SK-N-SH (cell line): ENCODE measurements at regions not wholly inside any gene's neighbourhood (a gene's known extent, or its start where the extent isn't known, plus 50 kb on each side); places are given as distances from the start of the nearest gene placed in this dataset.

Experiments used
- EP300 ChIP-seq, 2 experiments: IDR thresholded peaks; 2 replicates each; pipeline versions ENCODE4 v1.4.0 to v1.6.1; 2012; ENCODE audit warnings: borderline replicate concordance in 1 of 2, low read depth in 1 of 2, low read length in 1 of 2
- FOXJ3 ChIP-seq: sonication (generic); formaldehyde crosslinking; IDR thresholded peaks from 2 replicates; pipeline ENCODE4 v1.5.1; 2020; ENCODE audit warnings: mild to moderate bottlenecking, missing genetic modification reagents
- GABPA ChIP-seq: IDR thresholded peaks from 2 replicates; pipeline ENCODE4 v1.4.0; 2012; ENCODE audit warnings: low read depth, mild to moderate bottlenecking
- GATA2 ChIP-seq: sonication (generic); formaldehyde crosslinking; IDR thresholded peaks from 2 replicates; pipeline ENCODE4 v1.5.0; 2020; ENCODE audit warnings: mild to moderate bottlenecking, missing genetic modification reagents
- JUND ChIP-seq: IDR thresholded peaks from 2 replicates; pipeline ENCODE4 v1.4.0; 2012
- RFX5 ChIP-seq: IDR thresholded peaks from 2 replicates; pipeline ENCODE4 v1.6.1; 2012; ENCODE audit warnings: mild to moderate bottlenecking, improper control_type of control experiment, low read length
- SMC3 ChIP-seq: IDR thresholded peaks from 2 replicates; pipeline ENCODE4 v1.6.1; 2012; ENCODE audit warnings: low read depth, low read length, improper control_type of control experiment
- TAF1 ChIP-seq: IDR thresholded peaks from 2 replicates; pipeline ENCODE4 v1.6.1; 2012; ENCODE audit warnings: low read depth, mild to moderate bottlenecking, low read length, moderate library complexity, borderline replicate concordance
- USF2 ChIP-seq: fragments of 150-350 bp; IDR thresholded peaks from 2 replicates; pipeline ENCODE4 v1.6.1; 2017; ENCODE audit warnings: antibody characterized with exemption, low read length, low read depth, borderline replicate concordance
- YY1 ChIP-seq: IDR thresholded peaks from 2 replicates; pipeline ENCODE4 v1.4.0; 2012; ENCODE audit warnings: low read depth, mild to moderate bottlenecking
- TF ChIP-seq, protein P1 (sequence below): IDR thresholded peaks from 2 replicates; pipeline ENCODE4 v1.4.0; 2012; ENCODE audit warnings: low read depth, borderline replicate concordance
- TF ChIP-seq, protein P2 (sequence below): fragments of 200-600 bp; sonication (generic); IDR thresholded peaks from 2 replicates; pipeline ENCODE4 v1.6.1; 2017; ENCODE audit warnings: antibody characterized with exemption, mild to moderate bottlenecking, moderate library complexity

DNA sequence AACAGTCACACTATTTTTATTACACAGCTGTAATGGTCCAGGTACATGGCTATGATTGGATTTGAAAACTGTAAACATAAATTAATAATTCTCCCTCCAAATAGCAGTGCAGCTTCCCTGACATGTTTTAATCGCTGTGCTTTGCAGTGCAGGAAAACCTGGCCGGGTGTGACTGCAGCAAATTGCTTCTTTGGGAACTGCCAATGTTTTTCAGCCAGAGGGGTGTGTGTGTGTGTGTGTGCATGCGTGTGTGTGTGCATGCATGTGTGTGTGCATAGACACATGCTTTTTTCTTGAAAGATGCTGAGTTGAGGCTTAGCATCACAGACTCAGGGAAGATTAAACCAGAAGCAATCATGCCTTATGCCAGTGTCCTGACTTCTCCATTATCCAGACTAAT, 231.2 kb downstream of the PRDM2 start:
- TF ChIP-seq, protein P1, sequence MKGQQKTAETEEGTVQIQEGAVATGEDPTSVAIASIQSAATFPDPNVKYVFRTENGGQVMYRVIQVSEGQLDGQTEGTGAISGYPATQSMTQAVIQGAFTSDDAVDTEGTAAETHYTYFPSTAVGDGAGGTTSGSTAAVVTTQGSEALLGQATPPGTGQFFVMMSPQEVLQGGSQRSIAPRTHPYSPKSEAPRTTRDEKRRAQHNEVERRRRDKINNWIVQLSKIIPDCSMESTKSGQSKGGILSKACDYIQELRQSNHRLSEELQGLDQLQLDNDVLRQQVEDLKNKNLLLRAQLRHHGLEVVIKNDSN: no peak
- no peak for TF ChIP-seq USF2
- TF ChIP-seq, protein P2, sequence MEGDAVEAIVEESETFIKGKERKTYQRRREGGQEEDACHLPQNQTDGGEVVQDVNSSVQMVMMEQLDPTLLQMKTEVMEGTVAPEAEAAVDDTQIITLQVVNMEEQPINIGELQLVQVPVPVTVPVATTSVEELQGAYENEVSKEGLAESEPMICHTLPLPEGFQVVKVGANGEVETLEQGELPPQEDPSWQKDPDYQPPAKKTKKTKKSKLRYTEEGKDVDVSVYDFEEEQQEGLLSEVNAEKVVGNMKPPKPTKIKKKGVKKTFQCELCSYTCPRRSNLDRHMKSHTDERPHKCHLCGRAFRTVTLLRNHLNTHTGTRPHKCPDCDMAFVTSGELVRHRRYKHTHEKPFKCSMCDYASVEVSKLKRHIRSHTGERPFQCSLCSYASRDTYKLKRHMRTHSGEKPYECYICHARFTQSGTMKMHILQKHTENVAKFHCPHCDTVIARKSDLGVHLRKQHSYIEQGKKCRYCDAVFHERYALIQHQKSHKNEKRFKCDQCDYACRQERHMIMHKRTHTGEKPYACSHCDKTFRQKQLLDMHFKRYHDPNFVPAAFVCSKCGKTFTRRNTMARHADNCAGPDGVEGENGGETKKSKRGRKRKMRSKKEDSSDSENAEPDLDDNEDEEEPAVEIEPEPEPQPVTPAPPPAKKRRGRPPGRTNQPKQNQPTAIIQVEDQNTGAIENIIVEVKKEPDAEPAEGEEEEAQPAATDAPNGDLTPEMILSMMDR: no peak
- no peak for TF ChIP-seq GABPA
- no peak for TF ChIP-seq TAF1
- no peak for TF ChIP-seq YY1
- TF ChIP-seq GATA2: no peak
- no peak for TF ChIP-seq RFX5
- no peak for TF ChIP-seq EP300 (IDR thresholded peaks at IDR 0.05; ENCODE audit: borderline replicate concordance in 1 of 2, low read depth in 1 of 2, low read length in 1 of 2)
- no peak for TF ChIP-seq FOXJ3
- no peak for TF ChIP-seq JUND
- TF ChIP-seq SMC3: no peak
